Parathyroid adenoma (tissue), 2 donors: ENCODE measurements at regions not wholly inside any gene's neighbourhood (a gene's known extent, or its start where the extent isn't known, plus 50 kb on each side); places are given as distances from the start of the nearest gene placed in this dataset.

Experiments
- H2AFZ ChIP-seq: fragments of 300-600 bp; sonication (generic); one replicate; pipeline ENCODE4 v1.7.0; 2017; ENCODE audit warnings: antibody characterized with exemption, mild to moderate bottlenecking
- H3K27ac ChIP-seq: fragments of 300-600 bp; sonication (generic); one replicate; pipeline ENCODE4 v1.7.0; 2017
- H3K27me3 ChIP-seq: fragments of 300-600 bp; sonication (generic); one replicate; pipeline ENCODE4 v1.7.0; 2017; ENCODE audit warnings: low read length; ENCODE audit not compliant: control insufficient read depth, insufficient read depth
- H3K36me3 ChIP-seq: fragments of 300-600 bp; sonication (generic); one replicate; pipeline ENCODE4 v1.7.0; 2017; ENCODE audit warnings: low read length; ENCODE audit not compliant: control insufficient read depth, insufficient read depth
- H3K4me1 ChIP-seq: fragments of 300-600 bp; sonication (generic); one replicate; pipeline ENCODE4 v1.7.0; 2017; ENCODE audit warnings: control low read depth
- H3K4me2 ChIP-seq: fragments of 300-600 bp; sonication (generic); one replicate; pipeline ENCODE4 v1.7.0; 2017; ENCODE audit warnings: low read length
- H3K4me3 ChIP-seq: fragments of 300-600 bp; sonication (generic); one replicate; pipeline ENCODE4 v1.7.0; 2017; ENCODE audit warnings: low read depth, low read length
- H3K79me2 ChIP-seq: fragments of 300-600 bp; sonication (generic); one replicate; pipeline ENCODE4 v1.7.0; 2017; ENCODE audit warnings: control low read depth
- H3K9ac ChIP-seq: fragments of 300-600 bp; sonication (generic); one replicate; pipeline ENCODE4 v1.7.0; 2017; ENCODE audit warnings: mild to moderate bottlenecking
- H3K9me3 ChIP-seq: fragments of 300-600 bp; sonication (generic); one replicate; pipeline ENCODE4 v1.7.0; 2017; ENCODE audit warnings: low read length; ENCODE audit not compliant: control insufficient read depth
- CTCF ChIP-seq: fragments of 300-600 bp; sonication (generic); IDR thresholded peaks from one replicate; pipeline ENCODE4 v1.7.0; 2017; ENCODE audit warnings: antibody characterized with exemption, mild to moderate bottlenecking
- donor health status: primary hyperparathyroidism.

GRCh38 chr18:37684183-37684582, 118.6 kb upstream of the CELF4 start:
- no peak for TF ChIP-seq CTCF
- Histone ChIP-seq H3K4me3 (no peak overlapping the region), H3K27ac (no peak overlapping the region), H3K4me2 (no peak overlapping the region), H3K9me3 (no peaks in the 10 kb centered on the region), H3K79me2 (no peaks in the 10 kb centered on the region), H3K9ac (no peak overlapping the region), H3K36me3 (no peaks in the 10 kb centered on the region), H3K4me1 (no peaks in the 10 kb centered on the region), H3K27me3 (no peaks in the 10 kb centered on the region), H2AFZ (no peak overlapping the region)

DNA sequence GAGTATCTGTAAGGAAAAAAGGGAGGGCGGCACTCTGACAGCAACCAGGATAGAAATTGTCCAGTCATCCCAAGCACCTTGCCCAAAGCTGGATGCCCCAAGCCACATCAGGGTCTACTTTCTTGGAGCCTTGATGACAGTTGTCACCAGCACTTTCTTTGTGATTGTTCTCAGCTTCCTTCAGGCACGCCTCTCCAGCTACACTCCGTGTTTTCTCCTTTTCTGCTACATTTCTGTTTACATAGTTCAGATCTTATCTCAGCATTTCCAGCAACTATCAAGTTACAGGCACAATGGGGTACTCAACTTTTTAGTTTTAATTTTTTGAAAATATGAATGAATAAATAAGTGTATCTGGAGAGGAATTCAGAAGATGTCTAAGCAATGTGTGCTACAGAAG, 115.3 kb upstream of the CELF4 start:
- no peak overlapping the region for H3K4me2 ChIP-seq
- H3K27ac ChIP-seq: no peak overlapping the region
- no peaks in the 10 kb centered on the region for H3K9me3 ChIP-seq
- no peaks in the 10 kb centered on the region for H3K27me3 ChIP-seq
- no peak overlapping the region for H3K9ac ChIP-seq
- no peaks in the 10 kb centered on the region for H3K79me2 ChIP-seq
- H3K4me3 ChIP-seq: no peak overlapping the region
- no peaks in the 10 kb centered on the region for H3K36me3 ChIP-seq
- no peak overlapping the region for H2AFZ ChIP-seq
- H3K4me1 ChIP-seq: no peaks in the 10 kb centered on the region
- no peak for TF ChIP-seq CTCF

DNA sequence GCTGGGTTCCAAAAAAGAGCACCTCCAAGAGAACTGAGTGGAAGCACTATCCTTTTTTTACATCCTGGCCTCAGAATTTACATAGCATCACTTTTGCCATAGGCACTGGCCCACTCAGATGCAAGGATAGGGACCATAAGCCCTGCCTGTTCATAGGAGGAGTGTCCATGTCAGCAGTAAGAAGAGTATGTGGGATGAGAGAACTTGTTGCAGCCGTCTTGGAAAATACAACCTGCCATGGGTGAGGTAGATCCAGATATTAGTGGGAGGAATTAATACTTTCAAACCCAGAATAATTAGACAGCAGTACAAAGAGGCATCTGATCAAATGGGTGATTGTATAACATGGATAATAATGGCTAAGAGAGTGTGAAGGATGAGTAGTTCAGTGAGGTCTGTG, 110.7 kb upstream of the CELF4 start:
- H3K27ac ChIP-seq: no peak overlapping the region
- H3K9ac ChIP-seq: no peak overlapping the region
- H3K4me3 ChIP-seq: no peak overlapping the region
- no peak overlapping the region for H3K4me2 ChIP-seq
- no peaks in the 10 kb centered on the region for H3K4me1 ChIP-seq
- no peaks in the 10 kb centered on the region for H3K36me3 ChIP-seq
- no peak for TF ChIP-seq CTCF
- no peaks in the 10 kb centered on the region for H3K79me2 ChIP-seq
- no peak overlapping the region for H2AFZ ChIP-seq
- H3K9me3 ChIP-seq: no peaks in the 10 kb centered on the region
- no peaks in the 10 kb centered on the region for H3K27me3 ChIP-seq

- Histone ChIP-seq H3K9me3 (no peaks in the 10 kb centered on the region), H3K79me2 (no peaks in the 10 kb centered on the region), H3K4me2 (no peak overlapping the region), H3K27me3 (no peaks in the 10 kb centered on the region), H2AFZ (no peak overlapping the region), H3K4me1 (no peaks in the 10 kb centered on the region), H3K4me3 (no peak overlapping the region), H3K9ac (no peak overlapping the region), H3K27ac (no peak overlapping the region), H3K36me3 (no peaks in the 10 kb centered on the region)
- no peak for TF ChIP-seq CTCF
Observed at GRCh38 chr18:37675699-37676098, 110.1 kb upstream of the CELF4 start.

DNA sequence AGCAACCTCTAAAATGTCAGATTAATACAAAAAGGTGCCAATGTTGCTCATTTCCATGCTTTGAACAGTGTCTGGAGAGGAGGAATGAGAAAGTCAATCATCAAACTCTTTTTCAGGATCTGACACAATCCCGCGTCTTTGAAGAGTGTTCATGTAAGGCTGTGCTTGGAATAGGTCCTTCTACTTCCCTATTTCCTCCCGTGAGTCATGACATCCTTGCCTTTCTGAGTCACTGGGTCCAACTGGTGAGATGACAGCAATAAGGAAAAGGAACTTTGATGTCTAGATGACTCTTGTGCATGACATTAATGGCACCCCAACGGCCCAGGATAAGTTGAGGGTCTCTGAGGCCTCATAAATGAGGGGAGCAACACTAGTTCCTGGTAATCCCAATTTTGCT, 109.0 kb upstream of the CELF4 start:
- Histone ChIP-seq H3K36me3 (no peaks in the 10 kb centered on the region), H2AFZ (no peak overlapping the region), H3K4me3 (no peak overlapping the region), H3K27ac (no peak overlapping the region), H3K4me1 (no peaks in the 10 kb centered on the region), H3K9ac (no peak overlapping the region), H3K79me2 (no peaks in the 10 kb centered on the region), H3K27me3 (no peaks in the 10 kb centered on the region), H3K9me3 (no peaks in the 10 kb centered on the region), H3K4me2 (no peak overlapping the region)
- no peak for TF ChIP-seq CTCF
